ENCODE measurements at regions not wholly inside any gene's neighbourhood (a gene's known extent, or its start where the extent isn't known, plus 50 kb on each side); places are given as distances from the start of the nearest gene placed in this dataset.

DNA sequence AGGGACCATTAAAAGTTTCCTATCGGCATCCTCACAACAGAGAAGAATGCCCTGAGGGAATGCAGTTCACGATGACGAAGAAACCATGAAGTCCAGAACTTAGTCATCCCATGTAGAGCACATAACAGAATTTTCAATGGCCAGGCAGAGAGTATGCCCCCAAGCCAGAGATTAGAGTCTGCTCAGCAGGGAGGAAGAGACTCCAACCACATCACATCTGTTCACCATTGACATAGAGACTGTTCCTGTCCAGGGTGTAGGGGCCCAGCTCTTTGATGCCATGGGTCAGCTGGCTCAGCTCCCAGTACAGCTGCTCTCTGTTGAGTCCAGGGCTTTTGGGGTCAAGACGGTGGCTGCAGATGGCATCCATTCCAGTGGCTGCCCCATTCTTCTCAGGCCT, 68.2 kb downstream of the MBD3L1 start:
- TF ChIP-seq ARNT (IDR thresholded peaks at IDR 0.05) (no peak), FOXA1 (IDR thresholded peaks at IDR 0.05) (no peak), BHLHE40 (IDR thresholded peaks at IDR 0.05; ENCODE audit: borderline replicate concordance) (no peak), LEF1 (IDR thresholded peaks at IDR 0.05; ENCODE audit: borderline replicate concordance) (no peak), FOXK2 (IDR thresholded peaks at IDR 0.05) (no peak), TARDBP (IDR thresholded peaks at IDR 0.05) (no peak), NFRKB (IDR thresholded peaks at IDR 0.05) (no peak)
- TF ChIP-seq, protein P1, sequence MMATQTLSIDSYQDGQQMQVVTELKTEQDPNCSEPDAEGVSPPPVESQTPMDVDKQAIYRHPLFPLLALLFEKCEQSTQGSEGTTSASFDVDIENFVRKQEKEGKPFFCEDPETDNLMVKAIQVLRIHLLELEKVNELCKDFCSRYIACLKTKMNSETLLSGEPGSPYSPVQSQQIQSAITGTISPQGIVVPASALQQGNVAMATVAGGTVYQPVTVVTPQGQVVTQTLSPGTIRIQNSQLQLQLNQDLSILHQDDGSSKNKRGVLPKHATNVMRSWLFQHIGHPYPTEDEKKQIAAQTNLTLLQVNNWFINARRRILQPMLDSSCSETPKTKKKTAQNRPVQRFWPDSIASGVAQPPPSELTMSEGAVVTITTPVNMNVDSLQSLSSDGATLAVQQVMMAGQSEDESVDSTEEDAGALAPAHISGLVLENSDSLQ (IDR thresholded peaks at IDR 0.05), result no peak
